Prostate gland (tissue), 2 donors: ENCODE measurements at regions not wholly inside any gene's neighbourhood (a gene's known extent, or its start where the extent isn't known, plus 50 kb on each side); places are given as distances from the start of the nearest gene placed in this dataset.

ENCODE experiments used
- DNase-seq: peaks from one replicate; pipeline ENCODE4 v3.0.0-alpha.2; 2019; ENCODE audit warnings: low spot score
- H3K27ac ChIP-seq, 2 donors: fragments of 200-600 bp; sonication (generic); 2 replicates each; pipeline ENCODE4 v1.5.1; 2017 to 2019
- H3K27me3 ChIP-seq: fragments of 200-600 bp; sonication (generic); replicated peaks from 2 replicates; pipeline ENCODE4 v1.5.1; 2019; ENCODE audit not compliant: insufficient read depth
- H3K36me3 ChIP-seq, 2 donors: fragments of 200-600 bp; sonication (generic); 1 replicate in 1 of 2; 2 replicates in 1 of 2; pipeline versions ENCODE4 v1.5.1 to v1.8.1; 2017 to 2019
- H3K4me1 ChIP-seq: fragments of 200-600 bp; sonication (generic); replicated peaks from 2 replicates; pipeline ENCODE4 v1.5.1; 2019
- H3K4me3 ChIP-seq, 2 donors: fragments of 200-600 bp; sonication (generic); 2 replicates each; pipeline ENCODE4 v1.5.1; 2017 to 2019
- H3K9me3 ChIP-seq: fragments of 200-600 bp; sonication (generic); 2 replicates; pipeline ENCODE4 v1.5.1; 2017
- POLR2A ChIP-seq: fragments of 450-650 bp; IDR thresholded peaks from one replicate; pipeline ENCODE4 v1.6.1; 2016; ENCODE audit warnings: antibody characterized with exemption, mild to moderate bottlenecking
- POLR2AphosphoS5 ChIP-seq: sonication (generic); formaldehyde crosslinking; IDR thresholded peaks from one replicate; pipeline ENCODE4 v1.6.1; 2017; ENCODE audit warnings: antibody characterized with exemption
- WGBS: methylation state at CpG from one replicate; pipeline ENCODE4 v1.1.5; 2018; 5-methylcytosine and 5-hydroxymethylcytosine counted together
- intact Hi-C: fragments of 100-400 bp; cut with DNase I; formaldehyde crosslinking; loops from one replicate; pipeline ENCODE4 v1.14.2; 2022
- TF ChIP-seq, protein P1 (sequence below), 4 experiments: fragments of 200-600 bp in 2 of 4; fragments of 450-650 bp in 2 of 4; sonication (generic) in 2 of 4; IDR thresholded peaks; 1 replicate in 3 of 4; 2 replicates in 1 of 4; pipeline ENCODE4 v1.5.1; 2016 to 2019; ENCODE audit warnings: antibody characterized with exemption in 4 of 4, mild to moderate bottlenecking in 2 of 4, moderate library complexity in 2 of 4

DNA sequence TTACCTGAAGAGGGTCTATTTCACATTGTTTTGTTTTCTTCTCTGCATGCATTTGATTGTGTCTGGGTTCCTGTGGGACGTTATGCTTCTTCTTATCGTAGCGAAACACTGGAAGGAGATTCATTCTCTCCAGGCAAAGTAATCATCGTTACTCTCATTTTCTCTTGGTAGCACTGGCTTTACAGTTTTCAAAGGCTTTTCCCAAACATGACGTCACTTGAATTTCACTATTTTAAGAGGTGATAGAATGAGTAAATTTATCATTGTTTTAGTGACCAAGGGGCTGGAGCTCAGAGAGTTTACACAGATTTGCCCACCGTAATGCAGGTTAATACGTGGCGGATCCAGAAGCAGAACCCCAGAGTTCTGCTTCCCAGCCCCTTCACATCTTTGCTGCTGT, 391.4 kb downstream of the DCDC2C start:
- Histone ChIP-seq H3K36me3 (no peaks in the 10 kb centered on the region), H3K27me3 (no peaks in the 10 kb centered on the region), H3K27ac (no peak overlapping the region), H3K4me3 (no peak overlapping the region), H3K4me1 (no peaks in the 10 kb centered on the region), H3K9me3 (no peaks in the 10 kb centered on the region)
- WGBS, result 96% methylated on average over 8 of the region's 8 CpGs
- DNase-seq, result no peak
- TF ChIP-seq POLR2A, result no peak
- no peak for TF ChIP-seq POLR2AphosphoS5
- intact Hi-C loops, result no loop called here

DNA sequence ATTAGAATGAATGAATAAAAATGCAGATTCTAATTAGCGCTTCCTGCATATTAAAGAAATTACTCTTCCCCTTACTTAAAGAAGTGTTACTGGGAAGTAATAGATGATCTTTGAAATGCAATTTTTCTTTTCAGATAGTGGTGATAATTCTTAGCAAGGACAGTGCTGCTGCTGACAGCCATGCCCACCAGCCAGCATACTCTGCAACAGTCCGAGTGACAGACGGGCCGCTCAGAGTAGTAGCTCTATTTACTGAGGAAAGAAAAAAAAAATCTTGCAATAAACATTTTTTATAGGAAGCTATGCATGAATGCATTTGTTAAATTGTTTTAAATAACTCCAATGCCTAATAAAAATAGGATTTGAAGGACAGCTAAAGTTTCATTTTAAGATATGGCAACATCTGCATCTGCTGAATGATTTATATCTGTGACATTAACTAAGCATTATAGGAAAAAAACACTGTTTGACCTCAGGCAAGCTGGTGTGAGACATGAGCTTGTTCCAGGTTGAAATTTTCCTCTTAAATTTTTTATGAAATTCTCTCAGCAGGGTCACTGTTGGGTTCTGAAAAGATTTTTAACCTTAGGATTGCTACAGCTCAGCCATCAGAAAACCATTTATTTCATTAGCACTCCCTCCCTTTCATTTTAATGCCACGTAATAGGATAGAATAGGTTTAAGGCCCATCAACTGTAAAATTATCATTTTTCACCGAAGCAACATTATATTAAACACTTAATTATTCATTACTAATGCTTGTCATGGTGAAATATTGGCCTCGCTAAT, 393.8 kb downstream of the DCDC2C start:
- Histone ChIP-seq H3K9me3 (no peaks in the 10 kb centered on the region), H3K4me1 (no peaks in the 10 kb centered on the region), H3K4me3 (no peak overlapping the region), H3K36me3 (no peaks in the 10 kb centered on the region), H3K27me3 (no peaks in the 10 kb centered on the region), H3K27ac (no peak overlapping the region)
- 68% methylated on average over 7 of the region's 7 CpGs for WGBS
- intact Hi-C loops, result no loop called here
- TF ChIP-seq POLR2AphosphoS5, result no peak
- TF ChIP-seq, protein P1, sequence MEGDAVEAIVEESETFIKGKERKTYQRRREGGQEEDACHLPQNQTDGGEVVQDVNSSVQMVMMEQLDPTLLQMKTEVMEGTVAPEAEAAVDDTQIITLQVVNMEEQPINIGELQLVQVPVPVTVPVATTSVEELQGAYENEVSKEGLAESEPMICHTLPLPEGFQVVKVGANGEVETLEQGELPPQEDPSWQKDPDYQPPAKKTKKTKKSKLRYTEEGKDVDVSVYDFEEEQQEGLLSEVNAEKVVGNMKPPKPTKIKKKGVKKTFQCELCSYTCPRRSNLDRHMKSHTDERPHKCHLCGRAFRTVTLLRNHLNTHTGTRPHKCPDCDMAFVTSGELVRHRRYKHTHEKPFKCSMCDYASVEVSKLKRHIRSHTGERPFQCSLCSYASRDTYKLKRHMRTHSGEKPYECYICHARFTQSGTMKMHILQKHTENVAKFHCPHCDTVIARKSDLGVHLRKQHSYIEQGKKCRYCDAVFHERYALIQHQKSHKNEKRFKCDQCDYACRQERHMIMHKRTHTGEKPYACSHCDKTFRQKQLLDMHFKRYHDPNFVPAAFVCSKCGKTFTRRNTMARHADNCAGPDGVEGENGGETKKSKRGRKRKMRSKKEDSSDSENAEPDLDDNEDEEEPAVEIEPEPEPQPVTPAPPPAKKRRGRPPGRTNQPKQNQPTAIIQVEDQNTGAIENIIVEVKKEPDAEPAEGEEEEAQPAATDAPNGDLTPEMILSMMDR (IDR thresholded peaks at IDR 0.05), result no peak
- TF ChIP-seq POLR2A, result no peak
- no peak for DNase-seq

DNA sequence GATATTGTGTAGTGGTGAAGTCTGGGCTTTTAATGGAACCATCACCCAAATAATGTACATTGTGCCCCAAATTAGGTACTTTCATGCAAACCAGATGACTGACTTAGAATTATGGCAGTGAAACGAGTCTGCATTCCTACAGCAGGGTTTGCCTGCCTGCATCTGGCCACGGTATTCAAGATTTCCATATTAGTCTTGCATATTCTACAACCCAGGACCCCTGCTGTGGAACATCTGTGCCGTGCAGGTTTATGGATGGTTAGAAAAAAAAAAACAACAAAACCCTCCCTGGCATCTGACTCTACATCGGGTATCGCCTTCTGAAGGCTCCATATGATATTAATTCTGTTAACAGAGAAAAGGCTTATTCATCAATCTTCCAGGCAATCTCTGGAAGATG, 394.8 kb downstream of the DCDC2C start:
- no peak overlapping the region for H3K4me3 ChIP-seq
- no peaks in the 10 kb centered on the region for H3K36me3 ChIP-seq
- H3K9me3 ChIP-seq, result no peaks in the 10 kb centered on the region
- H3K27me3 ChIP-seq, result no peaks in the 10 kb centered on the region
- DNase-seq, result no peak
- TF ChIP-seq, protein P1 (IDR thresholded peaks at IDR 0.05), result no peak
- TF ChIP-seq POLR2A (no peak), POLR2AphosphoS5 (no peak)
- 85% methylated on average over 5 of the region's 5 CpGs for whole genome bisulfite sequencing
- no peaks in the 10 kb centered on the region for H3K4me1 ChIP-seq
- no peak overlapping the region for H3K27ac ChIP-seq
- intact Hi-C loops, result no loop called here

DNA sequence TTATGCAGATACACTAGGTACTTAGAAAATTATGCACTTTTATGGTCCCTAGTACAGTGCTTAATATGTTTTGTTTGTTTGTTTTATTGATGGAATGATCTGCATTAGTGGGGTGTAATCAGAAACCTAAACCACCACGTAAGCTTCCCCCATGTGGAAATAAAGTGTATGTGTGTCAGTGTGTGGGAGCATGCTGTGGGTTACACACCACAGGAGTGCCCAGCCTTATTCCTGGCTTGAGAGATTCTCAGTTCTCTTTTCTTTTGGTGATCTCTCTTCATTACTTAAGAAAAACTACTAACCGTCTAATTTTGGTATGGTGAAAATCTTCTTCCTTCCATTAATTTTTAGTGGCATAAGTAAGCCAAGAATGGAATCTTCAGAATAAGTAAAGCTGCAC, 398.6 kb downstream of the DCDC2C start:
- intact Hi-C loops, result no loop called here
- TF ChIP-seq, protein P1 (IDR thresholded peaks at IDR 0.05), result no peak
- TF ChIP-seq POLR2A (no peak), POLR2AphosphoS5 (no peak)

DNA sequence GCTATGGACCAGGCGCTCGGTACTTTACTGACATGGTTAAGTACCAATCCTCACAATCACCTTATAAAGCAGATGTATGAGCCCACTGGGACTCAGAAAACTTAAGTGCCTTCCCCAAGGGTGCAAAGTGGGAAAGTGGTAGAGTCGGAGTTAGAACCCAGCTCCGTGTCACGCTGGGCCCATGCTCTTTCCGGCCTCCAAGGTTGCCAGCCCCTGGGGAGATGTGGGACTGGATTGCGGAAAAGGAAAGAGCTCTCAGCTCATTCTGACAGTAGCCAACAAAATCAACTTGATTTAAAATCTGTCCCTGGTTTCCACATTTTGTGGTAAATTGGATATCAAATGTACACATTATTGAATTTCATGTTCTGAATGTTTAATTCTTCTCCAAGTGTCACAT, 403.8 kb downstream of the DCDC2C start:
- intact Hi-C loops, result no loop called here
- Histone ChIP-seq H3K27ac (no peak overlapping the region), H3K4me1 (no peaks in the 10 kb centered on the region), H3K9me3 (no peaks in the 10 kb centered on the region), H3K36me3 (no peaks in the 10 kb centered on the region), H3K4me3 (no peak overlapping the region), H3K27me3 (no peaks in the 10 kb centered on the region)
- no peak for DNase-seq
- 77% methylated on average over 7 of the region's 7 CpGs for WGBS
- TF ChIP-seq POLR2AphosphoS5, result no peak
- TF ChIP-seq POLR2A, result no peak
- TF ChIP-seq, protein P1 (IDR thresholded peaks at IDR 0.05), result no peak

More for the DNA sequence above, 398.6 kb downstream of the DCDC2C start:
- Histone ChIP-seq H3K27me3 (no peaks in the 10 kb centered on the region), H3K27ac (no peak overlapping the region), H3K4me1 (no peaks in the 10 kb centered on the region), H3K4me3 (no peak overlapping the region), H3K9me3 (no peaks in the 10 kb centered on the region), H3K36me3 (no peaks in the 10 kb centered on the region)
- WGBS, result 72% methylated on average over 2 of the region's 2 CpGs
- DNase-seq, result no peak
